ENCODE measurements at regions not wholly inside any gene's neighbourhood (a gene's known extent, or its start where the extent isn't known, plus 50 kb on each side); places are given as distances from the start of the nearest gene placed in this dataset.

DNA sequence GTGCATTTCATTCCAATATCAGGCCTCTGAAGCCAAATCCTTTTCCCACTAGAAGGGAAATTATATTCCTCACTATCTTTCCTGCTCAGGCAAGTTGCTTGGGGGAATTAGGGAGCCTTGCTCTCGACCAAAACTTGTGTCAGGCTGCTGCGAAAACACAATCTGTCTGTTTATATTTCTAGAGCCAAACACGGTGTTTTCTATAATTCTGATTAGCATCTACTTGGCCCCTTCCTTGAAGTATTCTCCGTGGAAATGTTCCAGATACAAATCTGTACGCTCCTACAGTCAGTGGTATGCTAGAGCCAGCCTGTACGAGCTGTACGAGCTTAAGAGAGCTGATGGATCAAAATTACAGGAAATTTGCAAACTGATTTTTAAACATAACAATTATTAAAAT, 299.3 kb upstream of the SALL1 start:
- DNase-seq, result no peak

DNA sequence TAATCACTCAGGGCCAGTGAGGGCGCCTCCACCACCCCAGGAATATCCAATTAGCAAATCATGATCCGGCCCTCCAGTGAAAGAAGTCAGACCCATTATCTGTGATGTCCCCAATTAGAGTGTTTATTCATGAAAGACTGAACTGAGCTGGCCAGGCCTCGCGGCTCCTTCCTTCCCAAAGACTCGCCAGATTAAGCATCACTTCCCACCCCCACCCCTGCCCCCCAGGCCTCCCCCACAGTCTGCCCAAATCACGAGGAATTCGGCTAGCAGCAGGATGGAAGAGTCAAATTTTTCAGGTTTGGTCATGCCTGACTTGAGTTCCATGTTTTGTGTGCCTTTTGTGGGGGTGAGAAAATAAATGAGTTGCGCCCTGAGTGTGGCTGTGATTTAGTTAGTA, 298.4 kb upstream of the SALL1 start:
- DNase-seq, result no peak

DNA sequence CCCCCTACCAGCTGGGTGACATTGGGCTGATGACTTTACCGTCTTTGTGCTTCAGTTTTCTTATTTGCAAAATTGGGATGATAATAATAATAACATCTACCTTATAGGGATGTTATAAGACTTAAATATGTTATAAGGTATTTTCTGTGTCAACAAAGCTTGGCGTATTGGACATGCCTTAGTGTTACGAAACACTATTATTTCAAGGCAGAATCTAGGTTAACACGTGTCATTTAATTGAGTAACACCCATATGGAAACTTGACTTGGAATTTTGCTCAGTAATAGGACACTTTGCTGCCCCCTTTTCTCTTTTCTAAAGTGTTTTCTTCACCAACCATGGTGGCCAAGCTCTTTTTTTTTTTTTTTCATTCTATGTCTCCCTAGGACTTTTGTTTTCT, 294.2 kb upstream of the SALL1 start:
- no peak for DNase-seq

DNA sequence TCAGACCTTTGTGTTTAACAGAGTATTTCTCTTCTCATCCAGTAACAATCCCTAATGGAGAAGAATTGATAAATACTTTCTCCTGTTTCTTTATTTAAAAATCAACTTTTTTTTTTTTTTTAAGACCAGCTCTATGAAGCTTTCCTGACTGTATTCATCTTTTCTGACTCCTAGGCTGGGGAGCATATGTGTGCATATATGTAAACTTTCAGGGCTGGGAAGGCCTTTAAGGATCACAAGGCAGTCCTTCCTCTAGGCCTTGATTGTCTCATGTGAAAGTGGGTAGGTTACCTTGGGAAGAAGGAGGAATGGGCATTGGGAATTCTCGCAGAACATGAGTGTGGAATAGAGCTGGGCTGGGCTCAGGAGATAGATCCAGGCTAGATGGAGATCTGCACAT, 292.9 kb upstream of the SALL1 start:
- no peak for DNase-seq

DNA sequence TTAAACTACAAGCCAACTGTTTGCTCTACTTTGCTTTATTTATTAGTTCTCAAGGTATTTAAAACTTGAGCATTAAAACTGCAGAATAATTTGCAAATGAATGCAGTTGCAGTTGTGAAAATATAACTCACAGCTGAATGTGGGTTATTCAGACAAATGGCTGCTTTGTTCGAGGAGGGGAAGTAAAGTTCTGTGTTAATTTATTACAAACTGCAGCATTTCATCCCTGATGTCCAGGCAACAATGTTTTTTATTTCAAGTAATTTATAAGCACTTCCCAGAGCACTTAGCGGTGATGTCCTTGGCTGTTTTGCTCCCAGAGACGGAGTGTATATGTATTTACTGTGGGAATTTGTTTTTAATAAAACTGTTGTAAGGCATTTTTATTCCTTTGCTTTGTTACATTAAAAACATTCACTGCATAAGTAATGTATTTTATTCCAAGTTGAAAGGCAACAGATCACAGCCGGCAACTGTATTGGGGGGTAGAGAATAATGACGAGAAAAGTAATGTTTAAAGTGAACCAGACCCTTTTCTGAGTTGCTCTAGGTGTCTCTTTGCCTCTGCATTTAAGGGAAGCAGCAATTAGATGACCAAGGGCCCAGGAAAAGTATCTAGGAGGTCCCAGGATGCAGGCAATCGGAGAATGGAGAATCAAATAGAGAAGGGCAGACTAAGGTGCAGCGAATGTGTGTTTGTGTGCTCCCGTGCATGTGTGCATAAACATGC, 291.2 kb upstream of the SALL1 start:
- no peak for DNase-seq

DNA sequence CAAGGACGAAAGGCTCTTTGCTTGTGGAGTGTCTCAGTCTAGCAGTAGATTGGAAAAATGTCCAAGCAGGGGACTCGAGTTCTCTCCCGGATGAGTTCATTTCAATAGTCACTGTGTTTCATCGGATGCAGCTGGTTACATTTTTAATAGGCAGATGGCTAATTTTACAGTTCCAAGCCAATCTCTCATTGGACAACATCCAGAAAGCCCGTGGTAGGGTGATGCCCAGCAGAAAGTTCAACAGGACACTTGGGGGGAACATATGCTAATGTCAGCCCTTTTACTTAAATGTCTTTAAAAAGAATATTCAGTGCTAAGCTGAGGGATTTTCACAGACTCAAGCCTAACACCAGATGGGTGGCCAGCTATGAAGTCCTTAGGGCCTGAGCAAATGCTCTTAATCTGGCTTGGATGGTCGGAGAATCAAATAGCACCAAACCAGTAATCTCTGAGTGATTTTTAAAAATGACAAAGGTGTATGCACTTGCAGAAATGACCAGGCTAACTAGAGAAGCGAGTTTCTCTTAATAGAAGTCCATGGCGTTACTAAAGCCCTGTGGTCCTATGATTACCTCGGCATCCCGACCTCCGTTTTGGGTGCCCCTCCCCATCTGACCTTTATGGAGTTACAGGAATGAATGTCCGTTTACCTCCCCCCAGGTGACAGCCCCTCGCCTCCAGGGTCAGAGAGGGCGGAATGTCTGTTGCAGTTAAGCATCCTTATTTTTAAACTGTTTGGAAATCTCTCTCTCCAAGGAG, 289.2 kb upstream of the SALL1 start:
- no peak for DNase-seq

DNA sequence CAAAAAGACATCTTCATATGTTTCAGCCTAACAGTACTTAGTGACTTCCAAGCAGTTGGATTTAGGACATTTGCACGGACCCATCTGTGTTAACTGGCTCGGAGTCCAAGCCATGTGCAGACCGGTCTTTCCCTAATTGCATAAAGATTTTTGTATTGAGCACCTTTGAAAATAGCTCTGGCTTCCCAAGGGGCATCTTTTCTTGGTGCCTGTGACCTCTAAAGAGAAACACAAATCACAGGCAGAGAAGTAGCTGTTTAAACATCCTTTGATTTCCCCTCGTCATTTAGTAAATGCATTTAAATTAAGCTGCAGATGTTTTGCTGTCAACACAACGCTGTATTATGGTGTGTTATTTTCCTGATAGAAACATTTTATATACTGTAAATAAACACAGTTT, 288.2 kb upstream of the SALL1 start:
- DNase-seq, result no peak

DNA sequence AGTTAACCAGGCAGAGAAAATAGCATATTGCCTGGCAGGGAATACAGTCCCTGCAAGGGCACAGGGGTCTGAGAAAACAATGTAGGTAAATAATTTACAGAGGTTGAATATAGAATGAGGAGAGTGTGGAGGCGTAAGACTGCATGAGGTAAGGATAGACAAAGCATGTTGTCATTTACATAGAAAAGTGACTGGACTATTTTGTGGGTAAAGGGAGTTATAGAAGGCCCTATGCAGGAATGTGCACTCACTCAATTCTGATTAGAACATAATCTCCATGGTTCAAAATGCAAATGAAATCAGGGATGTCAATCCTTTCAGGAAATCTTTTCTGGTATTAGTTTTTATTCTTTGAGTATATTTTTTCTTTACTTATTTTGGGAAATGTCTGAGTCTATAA, 285.7 kb upstream of the SALL1 start:
- no peak for DNase-seq

DNA sequence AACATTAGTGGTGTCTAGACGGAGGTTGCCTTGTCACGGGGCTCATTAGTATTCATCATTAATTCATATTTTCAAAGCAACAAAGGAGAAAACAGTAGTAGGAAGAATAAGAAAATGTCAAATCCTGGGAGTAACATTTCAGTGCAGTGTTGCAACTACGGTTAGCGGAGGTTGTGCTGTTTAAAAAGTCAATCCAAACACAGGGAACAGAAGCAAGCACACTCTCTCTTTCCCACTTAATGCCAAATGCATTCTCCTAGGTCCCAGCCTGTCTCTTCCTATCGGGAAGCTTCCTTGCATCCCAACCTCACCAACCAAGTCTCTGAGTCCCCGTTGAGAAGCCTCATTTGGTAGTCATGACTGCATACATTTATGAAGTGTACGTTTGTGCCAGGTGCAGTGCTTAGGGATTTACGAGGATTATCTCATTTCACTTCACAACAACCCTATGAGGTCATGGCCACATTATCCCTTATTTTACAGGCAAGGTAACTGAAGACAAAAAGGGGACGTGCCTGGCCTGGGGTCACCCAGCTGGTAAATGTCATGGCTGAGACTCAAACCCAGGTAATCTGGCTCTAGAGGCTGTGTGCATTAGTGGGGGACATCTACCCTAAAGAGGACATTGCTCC, 283.6 kb upstream of the SALL1 start:
- no peak for DNase-seq

DNA sequence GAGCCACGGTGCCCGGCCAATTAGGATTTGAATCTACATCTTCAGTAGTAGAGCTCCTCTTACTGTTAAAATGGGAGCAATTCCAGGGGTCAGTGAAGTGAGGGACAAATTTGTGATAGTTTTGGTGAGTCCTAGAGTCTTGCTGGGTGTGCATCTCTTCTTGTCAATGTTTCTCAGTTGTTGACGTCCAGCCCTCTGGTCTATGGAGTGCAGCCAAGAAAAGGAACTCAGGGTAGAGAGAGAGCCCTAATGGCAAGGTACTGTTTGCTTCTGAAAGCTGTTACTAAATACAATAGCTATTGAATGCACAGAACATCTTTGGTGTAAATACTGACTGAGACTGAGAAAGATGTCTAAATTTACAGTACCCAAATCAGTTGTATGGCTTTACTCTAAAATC, 282.5 kb upstream of the SALL1 start:
- no peak for DNase-seq

DNA sequence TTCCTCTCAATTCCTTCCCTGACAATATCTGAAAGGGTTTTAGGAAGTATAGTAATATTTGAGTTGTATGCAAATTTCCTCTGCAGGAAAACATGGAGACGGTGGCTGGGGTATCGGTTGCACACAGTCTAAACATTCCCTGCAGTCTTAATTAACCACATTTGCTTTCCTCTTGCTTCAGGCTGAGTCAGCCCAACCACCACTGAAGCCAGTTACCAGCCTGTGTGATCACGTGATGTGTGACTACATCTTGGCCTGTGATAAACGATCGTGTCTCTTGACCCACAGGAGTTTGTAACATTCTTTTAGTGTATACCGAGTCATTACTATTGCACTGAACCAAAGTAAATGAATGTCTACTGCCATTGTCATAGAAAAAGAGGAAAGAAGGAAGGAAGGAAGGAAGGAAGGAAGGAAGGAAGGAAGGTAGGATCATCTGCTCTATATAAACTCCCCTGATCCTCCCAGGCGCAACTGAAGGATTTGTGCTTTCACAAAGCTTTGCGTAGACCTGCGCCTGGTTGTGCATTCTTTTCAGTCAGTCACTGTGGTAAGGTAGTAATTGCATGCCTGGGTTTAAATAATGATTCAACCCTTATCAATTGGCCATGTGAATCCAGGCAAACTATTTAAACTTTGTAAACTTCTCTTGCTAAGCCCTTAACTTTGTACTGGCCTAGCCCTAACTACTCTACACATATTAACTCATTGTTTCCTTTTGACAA, 280.6 kb upstream of the SALL1 start:
- no peak for DNase-seq

DNA sequence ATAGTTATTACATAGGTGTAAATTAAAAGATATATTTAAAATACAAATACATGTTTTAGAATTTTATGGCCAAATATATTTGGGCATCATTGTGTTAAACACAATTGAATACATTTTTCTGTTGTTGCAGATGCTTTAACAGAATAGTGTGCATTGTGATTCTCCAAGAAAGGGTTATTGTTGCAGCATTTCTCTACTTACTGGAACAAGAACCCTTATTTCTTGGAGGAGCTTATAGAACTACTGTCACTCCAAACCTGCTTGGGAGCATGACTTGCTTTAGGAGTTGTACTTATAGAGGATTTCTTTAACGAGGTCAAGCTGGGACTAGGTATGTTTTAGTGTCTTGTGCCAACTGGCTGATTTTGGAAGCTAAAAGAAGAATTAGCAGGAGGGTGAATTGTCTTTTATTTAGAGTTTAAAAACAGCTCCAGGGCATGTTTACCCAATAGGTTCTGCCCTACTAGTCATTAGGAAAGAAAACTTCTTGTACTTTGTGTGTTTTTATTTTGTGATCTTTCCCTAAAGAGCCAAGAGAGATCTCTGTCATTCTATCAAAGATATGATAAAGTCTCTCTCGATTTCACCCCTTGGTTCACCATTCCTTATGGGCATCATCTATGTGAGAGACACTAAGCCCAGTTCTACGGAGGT, 279.8 kb upstream of the SALL1 start:
- no peak for DNase-seq

DNA sequence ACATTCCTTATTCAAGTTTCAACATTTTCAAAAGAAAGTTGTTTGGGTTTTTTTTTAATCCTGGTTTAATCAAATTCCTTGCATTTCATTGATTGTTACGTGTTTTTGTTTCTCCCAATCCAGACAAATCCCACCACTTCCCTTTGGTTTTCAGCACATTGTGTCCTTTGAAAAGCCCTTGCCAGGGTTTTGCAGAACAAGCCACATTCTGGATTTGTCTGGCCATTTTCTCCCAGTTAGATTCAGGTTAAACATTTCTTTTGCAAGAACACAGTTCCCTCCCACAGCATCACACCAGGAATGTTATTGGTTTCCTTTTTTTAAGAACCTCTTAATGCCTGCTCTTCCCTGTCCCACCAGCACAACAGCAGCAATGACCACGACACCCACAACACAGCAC, 278.0 kb upstream of the SALL1 start:
- no peak for DNase-seq

DNA sequence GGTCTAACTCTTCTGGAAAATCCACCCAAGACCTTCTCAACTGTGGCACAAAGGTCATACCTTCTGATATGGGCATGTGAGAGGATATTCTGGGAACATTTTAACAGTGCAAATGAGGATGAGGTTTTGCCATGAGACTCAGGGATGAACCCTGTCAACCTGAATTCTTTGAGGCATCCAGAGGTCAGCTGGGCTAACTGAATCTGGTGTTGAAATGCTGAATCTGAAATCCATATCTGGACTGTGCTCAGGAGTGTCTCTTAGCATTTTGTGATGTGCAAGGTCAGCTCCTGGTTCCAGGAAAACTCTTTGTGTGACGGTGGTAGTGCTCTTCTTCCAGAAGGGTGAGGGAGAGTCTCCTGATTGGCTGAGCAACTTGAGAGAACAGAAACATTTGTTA, 276.0 kb upstream of the SALL1 start:
- DNase-seq, result no peak

DNA sequence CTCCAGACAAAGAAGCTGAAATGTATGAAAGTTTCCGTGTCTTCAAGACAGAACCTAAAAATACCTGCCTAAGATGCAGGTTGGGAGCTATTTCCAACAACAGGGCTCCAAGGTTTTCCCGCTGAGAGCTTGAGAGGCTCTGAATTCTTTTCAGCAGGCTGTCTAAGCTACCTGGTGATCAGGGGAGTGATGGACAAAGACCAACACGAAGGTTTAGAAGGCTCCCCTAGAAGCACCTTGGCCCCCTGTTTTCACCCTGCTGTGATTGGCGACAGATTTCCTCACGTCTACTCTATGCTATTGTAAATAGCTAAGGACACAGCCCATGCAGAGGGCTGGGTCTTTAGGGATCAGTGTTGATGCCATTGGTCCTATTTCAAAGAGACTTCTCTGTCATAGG, 275.2 kb upstream of the SALL1 start:
- no peak for DNase-seq

DNA sequence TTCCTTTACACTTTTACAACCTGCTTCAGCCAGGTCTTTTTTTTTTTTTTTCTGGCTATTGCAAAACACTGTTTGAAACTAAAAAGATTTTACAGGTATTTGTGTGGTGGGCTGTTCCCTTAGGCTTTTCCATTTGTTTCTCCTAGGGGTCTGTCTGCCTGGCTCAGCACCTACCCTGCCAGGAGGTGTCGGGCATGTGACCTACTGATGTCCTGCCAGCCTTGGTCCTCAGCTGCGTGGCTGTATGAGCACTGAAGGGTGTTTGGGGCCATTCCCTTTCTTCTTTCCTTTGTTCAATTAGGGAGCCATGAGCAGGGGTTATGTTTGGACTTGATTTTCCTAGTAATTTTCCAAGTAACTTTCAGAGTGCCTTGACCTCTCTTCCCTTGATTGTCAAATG, 269.2 kb upstream of the SALL1 start:
- DNase-seq, result no peak

DNA sequence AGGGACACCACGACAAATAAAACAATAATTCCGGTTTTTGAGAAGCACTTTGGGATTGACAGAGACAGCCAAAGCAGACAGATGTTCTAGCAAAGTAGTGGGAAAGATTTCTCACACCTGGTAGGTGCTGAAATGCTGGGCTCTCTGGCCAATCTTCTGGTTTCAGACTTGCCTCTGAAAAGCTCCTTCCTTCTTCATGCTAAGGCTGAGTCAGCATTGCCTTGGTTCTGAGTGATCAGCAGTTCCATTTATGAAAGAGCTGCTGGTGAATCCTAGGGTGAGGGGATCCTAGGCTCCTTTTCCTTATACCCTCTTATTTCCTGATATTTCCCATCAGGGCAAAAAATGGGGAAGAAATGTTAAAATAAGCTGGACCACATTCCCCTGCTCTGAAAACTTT, 268.7 kb upstream of the SALL1 start:
- no peak for DNase-seq

DNA sequence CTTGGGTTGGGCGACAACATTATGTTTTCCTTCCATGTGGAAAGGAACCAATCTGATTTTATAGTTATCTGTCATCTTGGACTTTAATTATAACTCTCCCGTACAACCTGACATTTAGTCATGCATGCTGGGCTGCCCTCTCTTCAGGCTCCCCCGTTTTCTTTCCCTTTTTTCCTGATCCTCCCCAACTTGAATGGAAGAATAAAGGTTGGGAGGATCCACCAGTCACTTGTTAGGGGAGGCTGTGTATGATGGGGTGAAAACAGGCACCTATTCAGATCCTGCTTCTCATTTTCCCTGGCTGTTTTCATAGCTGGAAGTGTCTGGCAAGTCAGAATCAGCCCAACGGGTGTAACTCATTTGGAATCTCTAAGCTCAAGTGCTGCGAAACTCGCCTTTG, 267.2 kb upstream of the SALL1 start:
- DNase-seq, result no peak

DNA sequence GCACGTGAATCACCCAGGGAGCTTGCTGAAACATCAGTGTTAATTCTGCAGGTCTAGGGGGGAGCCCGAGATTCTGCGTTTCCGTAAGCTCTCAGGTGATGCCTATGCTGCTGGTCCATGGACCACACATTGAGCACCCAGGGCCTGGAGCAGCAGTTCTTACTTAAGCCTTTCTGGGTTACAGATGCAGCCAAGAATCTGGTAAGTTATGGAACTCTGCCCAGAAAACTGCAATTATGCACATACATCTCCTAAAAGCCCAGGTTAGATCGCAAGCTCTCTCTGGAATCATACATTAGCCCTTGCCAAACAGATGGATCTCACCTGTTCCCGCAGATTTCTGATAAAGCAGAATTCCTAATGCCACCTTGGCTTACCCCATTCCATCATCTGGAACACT, 265.9 kb upstream of the SALL1 start:
- DNase-seq, result no peak

DNA sequence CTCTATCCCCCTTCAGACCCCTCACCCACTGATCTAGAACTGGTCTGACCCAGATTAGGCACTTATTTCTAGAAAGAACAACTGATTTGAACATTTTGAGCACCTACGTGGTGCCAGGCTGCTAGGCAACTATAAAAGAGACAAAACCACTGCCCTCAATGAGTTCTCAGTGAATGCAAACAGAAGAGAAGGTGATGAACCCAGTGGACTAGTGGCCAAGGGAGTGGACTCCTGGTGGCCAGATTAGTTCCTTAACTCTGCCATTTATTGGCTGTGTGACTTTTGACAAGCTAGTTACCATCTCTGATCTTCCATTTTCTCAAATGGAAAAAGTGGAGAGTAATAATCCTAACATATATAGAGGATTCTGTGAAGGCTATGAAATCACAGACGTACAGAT, 259.1 kb upstream of the SALL1 start:
- DNase-seq, result no peak

DNA sequence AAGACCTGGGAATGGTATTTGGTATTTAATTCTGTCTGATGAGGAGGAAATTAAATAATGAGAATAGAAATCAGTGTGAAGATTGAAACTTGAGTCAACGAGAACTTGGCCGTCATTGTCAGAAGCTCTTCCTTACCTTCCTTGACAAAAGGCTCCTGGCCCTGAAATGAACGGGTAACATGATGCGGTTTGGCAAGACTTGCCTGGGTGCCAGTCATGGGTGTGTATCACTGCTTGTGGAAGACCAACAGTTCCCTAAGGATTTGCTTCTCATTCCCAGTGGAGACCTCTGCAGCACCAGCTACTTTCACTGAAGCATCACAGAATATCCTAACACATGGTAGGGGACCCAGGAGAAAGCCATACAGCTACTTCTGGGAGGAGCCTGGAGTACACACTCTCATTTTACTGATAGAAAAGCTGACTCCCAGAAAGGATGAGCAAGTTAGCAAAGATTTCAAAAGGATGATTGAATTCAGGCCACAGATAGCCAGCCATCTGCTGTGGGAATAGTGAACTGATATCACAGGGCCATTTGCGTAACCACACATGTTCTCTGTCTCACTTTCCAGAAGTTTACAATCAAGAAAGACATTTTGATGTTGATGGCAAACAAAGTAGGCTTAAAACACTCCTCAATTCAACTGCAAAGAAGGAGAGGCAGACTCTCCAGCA, 258.1 kb upstream of the SALL1 start:
- no peak for DNase-seq

DNA sequence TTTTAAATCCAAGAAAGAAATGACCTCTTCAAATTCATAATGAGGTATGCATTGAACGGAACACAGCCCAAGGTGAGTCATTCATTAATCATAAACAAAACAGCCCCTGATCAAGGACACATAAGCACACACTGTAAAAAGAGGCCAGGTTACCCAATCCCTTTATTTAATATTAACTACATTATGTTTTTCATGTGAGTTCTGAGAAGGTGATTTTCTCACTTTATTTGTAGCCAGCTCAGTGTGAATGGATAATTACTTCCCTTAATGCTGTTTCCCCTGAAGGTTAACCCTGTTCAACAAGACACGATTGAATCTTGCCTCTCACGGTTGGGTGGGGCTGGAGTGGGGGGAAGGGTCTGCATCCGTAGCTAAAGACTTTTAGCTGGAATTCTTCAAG, 257.3 kb upstream of the SALL1 start:
- DNase-seq, result no peak

DNA sequence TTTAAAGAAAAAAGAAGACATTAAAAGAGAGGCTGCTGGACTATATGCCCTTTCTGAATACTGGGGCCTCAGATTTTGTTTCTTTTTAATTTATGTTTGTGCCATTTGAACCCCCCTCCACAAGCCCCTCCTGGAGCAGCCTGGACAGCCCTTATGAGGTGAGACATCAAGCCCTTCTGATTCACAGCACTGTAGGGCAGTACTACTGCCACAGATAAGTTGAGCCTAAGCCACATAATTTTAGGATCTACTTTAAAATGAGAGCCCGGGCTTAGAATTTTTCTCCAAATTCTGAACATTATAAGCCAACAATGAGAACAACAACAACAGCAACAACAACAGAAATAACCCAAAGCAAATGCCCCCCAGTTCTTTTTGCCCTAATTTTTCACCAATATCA, 256.9 kb upstream of the SALL1 start:
- no peak for DNase-seq
